A549 (cell line): ENCODE measurements at regions not wholly inside any gene's neighbourhood (a gene's known extent, or its start where the extent isn't known, plus 50 kb on each side); places are given as distances from the start of the nearest gene placed in this dataset.

ENCODE experiments used
- ATAC-seq, 2 experiments: fragments of 200-7000 bp in 1 of 2; fragments of >200 bp in 1 of 2; cut with Nextera tagmentation in 1 of 2; cut with Tn5 transposase in 1 of 2; 3 replicates each; pipeline versions ENCODE4 v1.8.0 to v1.9.1; 2018 to 2020; ENCODE audit warnings: mild to moderate bottlenecking in 1 of 2, moderate library complexity in 1 of 2
- CTCF ChIA-PET: fragments of 300-600 bp; sonication (Branson Sonifier 250); formaldehyde crosslinking; extraction: SDS; loops from one replicate; lab custom pipeline; 2021; ENCODE audit warnings: antibody characterized with exemption, inconsistent platforms; lab: Yijun Ruan, JAX
- POLR2A ChIA-PET: fragments of 350-600 bp; formaldehyde crosslinking; extraction: SDS; loops from one replicate; lab custom pipeline; 2021; ENCODE audit warnings: antibody characterized with exemption, inconsistent platforms; lab: Yijun Ruan, JAX
- DNase-seq, 2 experiments: peaks; one replicate each; pipeline versions ENCODE4 v3.0.0 to v3.0.0-alpha.2; 2011 to 2016; ENCODE audit warnings: low read depth in 1 of 2, low spot score in 1 of 2
- FAIRE-seq: peaks from 2 replicates; lab custom pipeline; 2011; peaks lifted over from hg19 to GRCh38; lab: Jason Lieb, UNC
- H3K27ac ChIP-seq, 2 experiments: fragments of >200 bp; sonication (Bioruptor Twin); formaldehyde crosslinking; 3 replicates each; pipeline ENCODE4 v1.5.1; 2016 to 2017
- H3K4me1 ChIP-seq: fragments of >200 bp; sonication (Bioruptor Twin); formaldehyde crosslinking; 3 replicates; pipeline ENCODE4 v1.6.1; 2016
- H3K4me2 ChIP-seq: fragments of >200 bp; sonication (Bioruptor Twin); formaldehyde crosslinking; 3 replicates; pipeline ENCODE4 v1.6.1; 2016
- H3K4me3 ChIP-seq: fragments of >200 bp; sonication (Bioruptor Twin); formaldehyde crosslinking; 3 replicates; pipeline ENCODE4 v1.5.1; 2016
- H3K9me3 ChIP-seq: fragments of >200 bp; sonication (Bioruptor Twin); formaldehyde crosslinking; 3 replicates; pipeline ENCODE4 v1.6.1; 2016
- BCL3 ChIP-seq: fragments of >200 bp; sonication (Bioruptor Twin); formaldehyde crosslinking; IDR thresholded peaks from 3 replicates; pipeline ENCODE4 v1.6.1; 2016
- BHLHE40 ChIP-seq: IDR thresholded peaks from 2 replicates; pipeline ENCODE4 v1.6.1; 2012; ENCODE audit warnings: low read depth, low read length, inconsistent platforms
- CBX2 ChIP-seq: fragments of 200-600 bp; sonication (generic); IDR thresholded peaks from 2 replicates; pipeline ENCODE4 v1.6.1; 2016; ENCODE audit warnings: low read depth, mild to moderate bottlenecking, borderline replicate concordance
- CEBPB ChIP-seq, 2 experiments: fragments of >200 bp in 1 of 2; sonication (Bioruptor Twin) in 1 of 2; formaldehyde crosslinking in 1 of 2; IDR thresholded peaks; 2 replicates each; pipeline ENCODE4 v1.6.1; 2012 to 2016
- CHD2 ChIP-seq: fragments of 150-350 bp; IDR thresholded peaks from 2 replicates; pipeline ENCODE4 v1.6.1; 2014; ENCODE audit warnings: low read length; ENCODE audit not compliant: partially characterized antibody
- CTCF ChIP-seq: fragments of >200 bp; sonication (Bioruptor Twin); formaldehyde crosslinking; IDR thresholded peaks from 3 replicates; pipeline ENCODE4 v1.5.1; 2016
- ESRRA ChIP-seq: fragments of 150-350 bp; IDR thresholded peaks from 2 replicates; pipeline ENCODE4 v1.6.1; 2014; ENCODE audit warnings: mild to moderate bottlenecking, low read length, borderline replicate concordance
- FOSB ChIP-seq: fragments of 250-450 bp; sonication (Bioruptor Pico); IDR thresholded peaks from 2 replicates; pipeline ENCODE4 v1.5.0; 2020; ENCODE audit warnings: mild to moderate bottlenecking, moderate library complexity
- FOXS1 ChIP-seq: fragments of 250-450 bp; sonication (Bioruptor Pico); IDR thresholded peaks from 2 replicates; pipeline ENCODE4 v1.5.0; 2020; ENCODE audit warnings: mild to moderate bottlenecking, moderate library complexity
- HDAC2 ChIP-seq: fragments of 200-600 bp; sonication (generic); IDR thresholded peaks from 2 replicates; pipeline ENCODE4 v1.6.1; 2016
- HEYL ChIP-seq: fragments of 250-450 bp; sonication (Bioruptor Pico); IDR thresholded peaks from 2 replicates; pipeline ENCODE4 v1.8.0; 2021; ENCODE audit warnings: mild to moderate bottlenecking, moderate library complexity
- HMGXB4 ChIP-seq: fragments of 250-450 bp; sonication (Bioruptor Pico); IDR thresholded peaks from 2 replicates; pipeline ENCODE4 v1.5.0; 2021; ENCODE audit warnings: mild to moderate bottlenecking, moderate library complexity, borderline replicate concordance
- HOXB13 ChIP-seq: fragments of 250-450 bp; sonication (Bioruptor Pico); IDR thresholded peaks from 2 replicates; pipeline ENCODE4 v1.5.0; 2020; ENCODE audit warnings: low read depth, mild to moderate bottlenecking, moderate library complexity
- JUNB ChIP-seq: fragments of >200 bp; sonication (Bioruptor Twin); formaldehyde crosslinking; IDR thresholded peaks from 2 replicates; pipeline ENCODE4 v1.6.1; 2016
- KDM5A ChIP-seq: fragments of 200-600 bp; sonication (generic); IDR thresholded peaks from 2 replicates; pipeline ENCODE4 v1.6.1; 2016; ENCODE audit warnings: antibody characterized with exemption, mild to moderate bottlenecking
- MYC ChIP-seq: IDR thresholded peaks from 2 replicates; pipeline ENCODE4 v1.6.1; 2012; ENCODE audit warnings: mild to moderate bottlenecking, inconsistent platforms, low read length, improper control_type of control experiment, borderline replicate concordance
- NR3C1 ChIP-seq: fragments of >200 bp; sonication (Bioruptor Twin); formaldehyde crosslinking; IDR thresholded peaks from 3 replicates; pipeline ENCODE4 v1.6.1; 2017
- POLR2A ChIP-seq: IDR thresholded peaks from 2 replicates; pipeline ENCODE4 v1.6.1; 2012; ENCODE audit warnings: mild to moderate bottlenecking, low read length
- POLR2AphosphoS2 ChIP-seq: conservative IDR thresholded peaks from 2 replicates; pipeline ENCODE4 v1.6.1; 2012; ENCODE audit warnings: low read length, improper control_type of control experiment, inconsistent platforms
- RAD21 ChIP-seq, 2 experiments: fragments of >200 bp in 1 of 2; sonication (Bioruptor Twin) in 1 of 2; formaldehyde crosslinking in 1 of 2; IDR thresholded peaks in 1 of 2; conservative IDR thresholded peaks in 1 of 2; 2 replicates in 1 of 2; 3 replicates in 1 of 2; pipeline ENCODE4 v1.6.1; 2012 to 2018; ENCODE audit warnings: inconsistent platforms in 1 of 2
- RARB ChIP-seq: fragments of 250-450 bp; sonication (Bioruptor Pico); IDR thresholded peaks from 2 replicates; pipeline ENCODE4 v1.8.0; 2021; ENCODE audit warnings: mild to moderate bottlenecking, moderate library complexity
- REST ChIP-seq: fragments of 200-600 bp; sonication (generic); IDR thresholded peaks from 2 replicates; pipeline ENCODE4 v1.6.1; 2016; ENCODE audit warnings: antibody characterized with exemption, mild to moderate bottlenecking, moderate library complexity
- SMC3 ChIP-seq: fragments of >200 bp; sonication (Bioruptor Twin); formaldehyde crosslinking; IDR thresholded peaks from 3 replicates; pipeline ENCODE4 v1.6.1; 2018; ENCODE audit warnings: inconsistent platforms
- TP53 ChIP-seq: fragments of 250-450 bp; sonication (Bioruptor Pico); IDR thresholded peaks from 2 replicates; pipeline ENCODE4 v1.5.0; 2021; ENCODE audit warnings: mild to moderate bottlenecking, moderate library complexity
- ZC3H11A ChIP-seq: fragments of 450-650 bp; IDR thresholded peaks from 2 replicates; pipeline ENCODE4 v1.6.1; 2014; ENCODE audit warnings: antibody characterized with exemption, mild to moderate bottlenecking
- ZFP36 ChIP-seq: fragments of 450-650 bp; IDR thresholded peaks from 2 replicates; pipeline ENCODE4 v1.6.1; 2014; ENCODE audit warnings: borderline replicate concordance; ENCODE audit not compliant: partially characterized antibody
- ZNF302 ChIP-seq: fragments of 250-450 bp; sonication (Bioruptor Pico); IDR thresholded peaks from 2 replicates; pipeline ENCODE4 v1.9.0; 2021; ENCODE audit warnings: inconsistent platforms, mild to moderate bottlenecking, moderate library complexity
- WGBS: methylation state at CpG from one replicate; pipeline ENCODE4 v1.1.6; 2017; ENCODE audit errors: missing lambda C conversion rate; 5-methylcytosine and 5-hydroxymethylcytosine counted together

- POLR2A ChIA-PET, result no interaction called here
- Histone ChIP-seq H3K4me1 (no peaks in the 10 kb centered on the region), H3K4me3 (no peak overlapping the region), H3K4me2 (no peak overlapping the region), H3K9me3 (no peaks in the 10 kb centered on the region), H3K27ac (no peak overlapping the region)
- CTCF ChIA-PET, result no interaction called here
- FAIRE-seq (no peak), ATAC-seq (no peak), DNase-seq (no peak)
- TF ChIP-seq HEYL (CRISPR knock-in tag) (no peak), RAD21 (conservative IDR thresholded peaks at IDR 0.05 in 1 of 2, IDR thresholded peaks at IDR 0.05 in 1 of 2) (no peak), CBX2 (no peak), JUNB (no peak), CHD2 (no peak), HOXB13 (CRISPR knock-in tag) (no peak), BCL3 (no peak), TP53 (CRISPR knock-in tag) (no peak), ZC3H11A (no peak), BHLHE40 (no peak), CTCF (no peak), KDM5A (no peak), NR3C1 (no peak)
- WGBS, result 3% methylated on average over 2 of the region's 2 CpGs
Observed at GRCh38 chr12:81953541-81953940, 194.4 kb upstream of the PPFIA2 start.

GRCh38 chr12:81950871-81951270, 191.7 kb upstream of the PPFIA2 start:
- ChIA-PET CTCF (interaction anchor here (0.8 kb wide), 1 partner anchor 10 kb away, joined by 3 read pairs; no protein-coding TSS in a partner anchor), POLR2A (no interaction called here)
- no peak for ATAC-seq

GRCh38 chr12:81949841-81950308, 190.7 kb upstream of the PPFIA2 start:
- Histone ChIP-seq H3K4me3 (no peak overlapping the region), H3K9me3 (no peaks in the 10 kb centered on the region), H3K4me2 (no peak overlapping the region), H3K4me1 (no peaks in the 10 kb centered on the region), H3K27ac (no peak overlapping the region)
- ChIA-PET CTCF (no interaction called here), POLR2A (no interaction called here)
- ATAC-seq, result no peak
- no peak for DNase-seq
- FAIRE-seq, result no peak
- WGBS, result 0% methylated on average over 2 of the region's 2 CpGs
- TF ChIP-seq ZFP36 (no peak), BHLHE40 (no peak), POLR2AphosphoS2 (no peak), RARB (CRISPR knock-in tag) (no peak), CBX2 (no peak), JUNB (no peak), REST (no peak), ESRRA (no peak), HEYL (CRISPR knock-in tag) (no peak), HMGXB4 (CRISPR knock-in tag) (no peak), POLR2A (no peak), MYC (no peak), FOXS1 (CRISPR knock-in tag) (no peak), ZNF302 (CRISPR knock-in tag) (no peak), CHD2 (no peak), HDAC2 (no peak), CEBPB (IDR thresholded peaks at IDR 0.05) (no peak)

More at GRCh38 chr12:81950871-81951270, 191.7 kb upstream of the PPFIA2 start:
- Histone ChIP-seq H3K27ac (no peak overlapping the region), H3K9me3 (no peaks in the 10 kb centered on the region), H3K4me3 (no peak overlapping the region), H3K4me1 (no peaks in the 10 kb centered on the region), H3K4me2 (no peak overlapping the region)
- DNase-seq (no peak), FAIRE-seq (no peak)
- WGBS, result 10% methylated on average over 3 of the region's 3 CpGs
- no peak for TF ChIP-seq SMC3
- no peak for TF ChIP-seq POLR2AphosphoS2
- TF ChIP-seq ZC3H11A, result no peak
- no peak for TF ChIP-seq HOXB13 (CRISPR knock-in tag)
- TF ChIP-seq RARB (CRISPR knock-in tag), result no peak
- TF ChIP-seq ZNF302 (CRISPR knock-in tag), result no peak
- no peak for TF ChIP-seq HEYL (CRISPR knock-in tag)
- no peak for TF ChIP-seq FOSB (CRISPR knock-in tag)
